ENCODE measurements at regions not wholly inside any gene's neighbourhood (a gene's known extent, or its start where the extent isn't known, plus 50 kb on each side); places are given as distances from the start of the nearest gene placed in this dataset.
"Not testable (repeated sequence)": the region's sequence is repeated elsewhere in the genome, so short reads cannot be mapped to it uniquely, and the experiment has no call there.

DNA sequence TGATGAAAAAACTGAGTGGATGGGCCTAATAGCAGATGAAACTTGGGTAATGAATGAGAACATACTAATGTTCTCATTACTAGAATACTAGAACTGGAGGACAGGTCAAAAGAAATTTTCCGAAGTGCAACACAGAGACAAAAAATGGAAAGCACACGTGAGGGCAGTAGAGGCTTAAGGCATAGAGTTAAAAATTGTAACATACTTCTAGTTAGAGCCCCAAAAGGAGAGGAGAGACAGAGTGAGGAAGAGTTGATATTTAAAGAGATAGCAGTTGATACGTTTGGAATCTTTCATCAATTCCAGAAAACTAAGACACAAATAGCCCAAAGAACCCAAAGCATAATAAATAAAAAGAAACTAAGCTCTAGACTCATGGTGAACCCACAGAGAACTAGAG, 327.9 kb downstream of the SQOR start:
- DNase-seq: no peak

DNA sequence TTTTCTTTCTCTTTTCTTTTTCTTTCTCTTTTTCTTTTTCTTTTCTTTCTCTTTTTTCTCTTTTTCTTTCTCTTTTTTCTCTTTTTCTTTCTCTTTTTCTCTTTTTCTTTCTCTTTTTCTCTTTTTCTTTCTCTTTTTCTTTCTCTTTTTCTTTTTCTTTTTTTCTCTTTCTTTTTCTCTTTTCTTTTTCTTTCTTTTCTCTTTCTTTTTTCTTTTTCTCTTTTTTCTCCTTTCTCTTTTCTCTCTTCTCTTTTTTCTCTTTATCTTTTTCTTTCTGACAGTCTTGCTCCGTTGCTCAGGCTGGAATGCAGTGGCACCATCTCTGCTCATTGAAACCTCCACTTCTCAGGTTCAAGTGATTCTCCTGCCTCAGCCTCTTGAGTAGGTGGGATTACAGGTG, 335.7 kb downstream of the SQOR start:
- DNase-seq: no peak

DNA sequence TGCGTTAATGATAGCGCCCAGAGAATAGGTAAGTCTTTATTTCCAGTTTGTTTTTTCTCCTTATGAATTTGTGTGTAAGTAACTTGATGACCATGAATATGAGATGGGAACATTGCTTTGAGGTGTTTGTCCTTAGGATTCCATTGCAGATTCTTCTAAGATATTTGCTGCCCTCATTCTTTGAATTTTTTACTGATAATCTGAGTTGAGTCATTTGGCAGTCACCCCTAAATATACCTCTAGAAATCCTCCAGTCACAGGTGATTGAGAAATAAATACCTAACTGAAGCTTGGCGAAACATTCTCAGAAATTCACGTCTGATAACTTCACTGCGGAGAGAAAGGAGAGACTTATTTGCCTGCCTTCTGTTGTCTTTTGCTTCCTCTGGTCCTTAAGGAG, 345.5 kb downstream of the SQOR start:
- no peak for DNase-seq

DNA sequence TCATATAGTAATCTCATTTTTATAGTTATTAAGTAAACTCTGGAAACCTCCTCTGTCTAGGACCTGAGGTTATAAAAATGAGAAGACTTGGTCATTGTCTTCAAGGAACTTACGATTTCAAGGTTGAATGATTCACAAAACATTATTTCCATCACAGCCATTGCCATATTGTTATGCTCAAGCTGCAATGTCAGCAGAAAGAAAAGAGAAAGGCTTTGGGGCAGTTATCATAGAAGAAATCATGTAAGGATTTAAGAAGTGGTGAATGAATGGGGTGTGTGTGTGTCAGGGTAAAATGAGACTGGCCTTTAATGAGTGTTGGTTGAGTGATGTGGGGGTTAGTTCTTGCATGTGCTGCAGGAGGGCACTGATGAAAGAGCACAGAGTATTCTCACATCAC, 346.8 kb downstream of the SQOR start:
- DNase-seq: no peak

DNA sequence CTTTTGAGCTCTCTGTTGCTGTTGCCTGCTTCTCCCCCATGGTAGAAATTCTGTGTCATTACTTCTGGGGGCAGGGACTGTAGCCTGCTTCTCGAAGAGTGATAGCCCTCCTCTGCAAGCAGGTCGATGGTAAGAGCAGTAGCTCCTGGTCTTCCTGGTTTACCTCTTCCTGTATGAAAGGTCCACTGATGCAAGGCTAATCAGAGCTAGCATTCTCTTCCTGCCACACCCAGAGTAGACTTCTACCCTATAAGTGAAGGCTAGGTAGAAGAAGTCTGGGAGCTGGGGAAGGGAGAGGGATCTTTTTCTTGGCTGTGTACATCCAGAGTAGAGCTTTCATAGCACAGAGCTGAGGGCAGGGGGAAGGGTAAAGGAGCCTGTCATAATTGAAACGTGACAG, 357.0 kb downstream of the SQOR start:
- DNase-seq: no peak

DNA sequence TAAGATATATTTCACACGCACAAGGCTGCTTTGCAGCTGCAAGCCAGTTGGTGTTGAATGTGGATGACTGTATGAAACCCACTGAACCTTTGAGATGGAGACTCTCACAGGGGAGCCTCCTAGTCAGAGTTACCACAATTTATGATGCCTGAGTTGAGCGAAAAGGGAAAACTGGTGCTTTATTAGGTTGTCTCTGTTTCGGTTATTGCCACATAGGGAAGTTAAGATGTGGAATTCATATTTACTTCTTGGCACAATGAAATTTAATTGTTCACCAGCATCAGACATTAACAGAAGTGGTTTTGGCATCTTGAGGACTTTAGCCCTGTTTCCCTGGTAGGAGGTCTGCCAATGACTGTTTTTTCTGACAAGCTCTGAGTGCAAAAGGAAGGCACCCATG, 358.2 kb downstream of the SQOR start:
- no peak for DNase-seq

DNA sequence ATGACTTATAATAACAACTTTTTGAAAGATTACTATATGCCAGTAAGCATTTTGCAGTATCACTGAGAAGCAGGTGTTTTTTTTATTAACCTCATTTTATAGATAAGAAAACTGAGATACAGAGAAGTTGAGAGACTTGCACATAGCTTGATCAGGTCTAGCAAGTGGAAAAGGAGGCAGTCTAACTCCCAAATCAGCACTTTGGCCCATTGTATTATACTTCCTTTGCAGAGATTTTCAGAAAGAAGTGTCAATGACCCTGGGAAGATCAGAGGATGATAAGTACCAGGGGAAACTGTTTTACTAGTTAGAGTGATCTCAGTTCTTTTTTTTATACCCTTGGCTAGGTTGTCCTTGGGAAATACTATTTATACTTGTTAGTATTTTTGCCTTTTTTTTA, 358.7 kb downstream of the SQOR start:
- DNase-seq: no peak

DNA sequence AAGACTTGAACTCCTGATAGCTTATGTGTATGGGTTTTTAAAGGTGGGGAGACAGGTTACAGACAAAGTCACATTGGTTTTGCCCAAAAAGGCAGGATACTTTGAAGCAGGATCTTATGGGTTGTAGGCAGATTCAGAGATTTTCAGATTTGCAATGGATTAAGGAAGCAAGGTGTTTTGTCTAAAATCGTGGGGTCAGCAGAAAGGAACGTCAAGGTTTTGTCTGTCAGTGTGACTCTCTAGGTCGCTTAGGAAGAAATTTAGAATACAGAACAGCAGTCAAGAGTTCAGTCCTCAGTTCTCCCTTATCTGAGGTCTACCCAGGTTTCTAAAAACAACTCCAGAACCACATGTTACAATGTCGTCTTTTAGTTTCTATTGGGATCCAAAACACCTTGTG, 361.0 kb downstream of the SQOR start:
- DNase-seq: no peak

DNA sequence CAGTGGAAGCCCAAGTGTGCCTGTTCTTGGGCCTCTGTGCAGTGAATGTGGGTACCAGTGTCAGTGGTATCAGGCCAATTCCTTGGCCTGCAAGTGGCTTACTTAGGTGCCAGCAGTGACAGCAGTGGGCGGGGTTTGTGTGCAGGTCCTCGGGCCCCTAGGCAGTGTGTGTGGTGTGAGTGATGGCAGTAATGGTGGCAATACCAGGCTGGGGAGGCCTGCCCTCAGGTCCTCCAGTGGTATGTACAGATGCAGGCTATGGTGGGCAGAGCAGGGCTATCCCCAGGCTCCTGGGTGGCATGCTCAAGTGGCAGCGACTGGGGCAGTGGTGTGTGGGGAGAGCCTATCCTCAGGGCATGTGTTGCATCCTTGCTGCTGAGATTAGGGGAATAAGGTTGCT, 379.7 kb downstream of the SQOR start:
- DNase-seq: no peak

DNA sequence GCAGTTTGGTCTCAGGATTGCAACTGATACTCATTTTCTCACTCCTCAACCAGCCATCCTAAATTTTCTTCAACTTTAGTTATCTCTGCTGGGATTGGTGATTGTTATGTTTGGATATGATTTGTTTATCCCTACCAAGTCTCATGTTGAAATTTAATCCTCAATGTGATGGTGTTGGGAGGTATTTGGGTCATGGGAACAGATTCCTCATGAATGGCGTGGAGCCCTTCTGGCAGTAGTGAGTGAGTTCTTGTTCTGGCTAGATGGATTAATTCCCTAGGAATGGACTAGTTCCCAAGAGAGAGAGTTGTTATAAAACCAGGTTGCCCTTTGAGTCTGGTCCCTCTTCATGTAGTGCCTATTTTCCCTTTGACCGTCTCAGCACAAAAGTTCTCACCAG, 399.9 kb downstream of the SQOR start:
- no peak for DNase-seq

DNA sequence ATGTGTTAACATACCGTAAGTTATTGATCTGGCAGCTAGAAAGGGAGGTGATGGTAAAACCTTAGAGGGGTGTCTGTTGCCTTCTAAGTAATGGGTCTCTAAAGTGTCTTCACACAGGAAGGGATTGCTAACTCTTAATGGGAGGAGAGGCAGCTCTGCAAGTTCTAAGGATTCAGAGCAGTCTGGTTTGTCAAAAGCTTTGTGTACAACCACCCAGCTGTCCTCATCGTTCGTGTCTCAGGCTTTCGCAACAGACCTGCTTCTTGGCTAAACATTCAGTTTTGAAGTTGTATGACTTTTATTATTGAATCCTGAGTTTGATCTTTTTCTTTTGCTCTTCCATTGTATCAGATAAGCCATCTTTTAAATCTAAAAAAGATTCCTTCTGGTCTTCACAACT, 404.9 kb downstream of the SQOR start:
- DNase-seq: no peak

DNA sequence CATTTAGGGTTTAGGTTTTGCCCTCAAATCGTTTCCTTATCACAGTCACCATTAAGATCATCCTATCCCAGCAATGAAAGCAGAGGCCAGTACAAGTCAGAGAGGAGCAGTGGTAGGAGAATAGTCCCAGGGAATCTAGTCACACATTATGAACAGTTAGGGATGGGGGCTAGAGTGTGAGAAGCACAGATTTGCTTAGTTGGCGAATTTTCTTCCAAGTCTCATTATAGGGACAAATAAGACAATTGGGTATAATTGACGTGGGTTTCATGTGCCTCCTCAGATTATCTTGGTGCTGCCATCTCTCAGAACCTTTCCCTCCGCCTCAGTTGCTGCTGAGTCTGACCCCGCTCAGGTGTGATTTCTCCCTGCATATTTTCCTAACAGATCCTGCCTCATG, 407.1 kb downstream of the SQOR start:
- no peak for DNase-seq

DNA sequence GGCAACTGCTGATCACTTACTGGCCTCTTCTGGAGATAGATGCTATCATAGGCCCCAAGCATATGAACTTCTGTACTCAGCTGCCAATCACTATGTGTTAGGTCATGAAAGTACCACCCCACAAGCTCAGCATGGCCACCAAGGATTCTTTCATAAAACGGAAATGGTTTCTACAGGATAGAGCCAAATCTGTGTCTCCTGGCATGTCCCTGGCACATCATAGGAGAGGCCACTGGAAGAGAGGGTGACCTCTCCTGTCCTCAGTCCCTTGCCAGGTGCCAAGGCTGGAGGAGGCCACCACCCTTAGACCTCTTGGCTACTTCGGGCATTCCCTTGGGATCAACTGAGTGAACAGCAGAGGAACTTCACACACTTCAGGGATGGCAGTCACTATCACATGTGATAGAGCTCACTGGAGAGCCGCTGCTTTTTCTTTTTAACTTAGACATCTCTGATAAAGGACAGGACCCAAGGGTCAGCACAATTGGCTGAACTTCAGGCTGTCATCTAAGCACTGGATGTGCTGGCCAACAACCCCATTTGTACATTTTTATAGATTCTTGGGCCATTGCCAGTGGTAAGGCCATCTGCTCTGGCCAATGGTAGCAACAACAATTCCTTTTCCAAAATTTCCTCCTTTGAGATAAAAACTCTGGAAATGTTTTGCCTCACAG, 425.2 kb downstream of the SQOR start:
- DNase-seq: no peak

DNA sequence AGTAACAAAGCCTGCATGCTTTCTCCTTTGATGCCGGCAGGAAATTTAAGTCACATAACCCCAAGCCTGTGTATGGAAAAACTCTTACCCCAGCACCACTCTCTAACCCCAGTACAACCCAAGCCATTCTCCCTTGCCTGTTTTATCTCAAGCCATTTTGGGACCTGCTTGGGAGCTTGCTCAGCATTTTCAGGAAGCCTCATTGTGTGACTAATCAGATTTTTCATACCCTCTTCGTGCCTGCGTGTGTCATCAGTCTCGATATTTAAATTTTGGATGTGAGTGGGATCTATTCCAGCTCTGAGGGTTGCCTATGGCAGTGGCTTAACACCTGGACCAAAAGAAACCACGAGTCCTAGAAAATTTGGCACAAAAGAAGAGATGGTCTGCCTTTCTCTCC, 426.2 kb downstream of the SQOR start:
- no peak for DNase-seq

DNA sequence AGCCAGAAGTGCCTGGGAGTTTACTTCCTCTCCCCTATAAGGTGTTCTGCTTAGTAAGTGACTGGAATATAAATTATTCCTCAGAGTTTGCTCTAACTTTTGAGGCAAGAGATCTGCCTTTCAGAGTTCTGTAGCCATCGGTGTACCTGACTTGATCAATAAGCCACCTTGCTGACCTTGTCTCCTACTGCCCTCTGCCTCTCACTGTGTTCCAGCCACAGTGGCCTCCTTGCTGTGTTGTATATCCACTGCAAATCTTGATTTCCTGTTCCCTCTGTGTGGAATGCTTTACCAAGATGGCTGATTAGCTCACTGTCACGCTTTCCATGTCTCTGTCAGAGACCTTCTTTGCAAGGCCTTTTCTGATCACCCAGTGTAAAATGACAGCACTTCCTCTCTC, 442.4 kb downstream of the SQOR start:
- no peak for DNase-seq

DNA sequence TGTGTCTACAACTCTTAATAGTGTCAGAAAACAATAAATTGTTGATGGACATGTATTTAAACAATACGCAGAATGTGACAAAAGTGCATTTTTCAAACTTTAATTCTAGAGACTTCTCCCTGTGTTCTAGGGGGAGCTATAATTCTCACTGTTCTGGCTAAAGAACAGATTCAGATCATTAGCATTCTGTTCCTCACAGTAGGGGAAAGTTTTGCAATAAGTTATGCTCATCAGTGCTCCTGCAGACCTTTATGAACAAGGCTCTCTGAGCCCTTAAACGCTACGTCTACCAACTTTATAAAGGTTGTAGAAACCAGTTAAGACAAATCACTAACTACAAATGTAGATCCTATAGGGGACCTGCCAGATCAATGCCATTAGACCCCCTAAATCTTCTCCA, 444.2 kb downstream of the SQOR start:
- DNase-seq: no peak

DNA sequence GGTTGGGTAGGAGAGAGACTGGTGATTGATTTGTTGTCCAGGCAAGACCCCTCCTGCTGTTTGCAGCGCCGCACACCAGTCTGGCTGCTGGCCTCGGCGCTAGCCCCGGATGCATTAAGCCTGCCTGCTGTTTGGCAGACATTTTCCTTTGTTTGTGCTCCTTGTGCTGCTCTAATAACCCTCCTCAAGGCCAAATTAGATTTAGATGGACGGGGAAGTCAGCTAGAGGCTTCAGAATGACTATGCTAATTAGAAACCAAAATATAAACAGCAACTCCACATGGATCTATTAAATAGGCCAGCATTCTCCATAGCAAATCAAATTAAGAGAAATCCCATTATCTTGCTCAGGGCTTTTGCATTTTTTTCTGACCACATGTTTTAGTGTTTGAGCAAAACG, 445.2 kb downstream of the SQOR start:
- peak; percentile 87 to 97 for DNase-seq

DNA sequence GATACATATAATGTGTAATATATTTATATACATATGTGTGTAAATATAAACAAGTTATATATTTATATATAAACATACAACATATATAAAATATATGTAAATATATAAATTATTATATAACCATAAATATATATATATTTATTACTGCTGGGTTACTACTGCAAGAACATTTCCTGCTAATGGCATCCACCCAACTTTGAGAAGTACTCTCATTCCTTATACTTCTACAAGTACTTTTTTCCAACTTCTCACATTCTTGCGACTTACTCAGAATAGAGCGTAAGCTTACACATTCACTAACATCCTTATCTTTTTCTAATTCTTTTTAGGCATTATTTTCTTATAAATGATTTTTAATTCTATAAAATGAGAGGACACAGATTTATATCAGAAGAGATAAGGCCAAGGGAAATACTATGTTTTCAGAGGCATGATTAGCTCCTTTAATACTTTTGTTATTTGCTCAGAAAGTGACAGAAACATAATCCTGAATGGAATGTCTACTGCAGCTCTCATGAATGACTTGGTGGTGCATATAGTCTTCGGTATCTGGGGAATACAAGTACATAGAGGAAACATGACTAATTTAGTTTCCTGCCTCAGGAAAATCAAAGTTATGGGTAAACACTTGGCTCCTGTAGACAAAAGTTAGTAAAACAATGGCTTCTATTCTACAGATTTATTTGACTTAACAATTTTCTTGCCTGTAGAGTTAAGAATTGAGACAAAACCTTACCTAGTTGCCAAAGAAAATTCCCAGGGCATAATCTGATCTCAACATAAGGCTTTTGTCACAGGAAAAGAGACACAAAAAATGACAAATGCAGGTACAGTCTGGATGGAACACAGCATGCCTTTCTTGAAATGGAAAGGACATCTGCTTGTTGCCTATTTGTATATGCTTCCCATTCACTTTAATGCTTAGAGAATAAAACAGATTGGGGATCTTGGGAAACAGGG, 453.9 kb downstream of the SQOR start:
- no peak for DNase-seq

DNA sequence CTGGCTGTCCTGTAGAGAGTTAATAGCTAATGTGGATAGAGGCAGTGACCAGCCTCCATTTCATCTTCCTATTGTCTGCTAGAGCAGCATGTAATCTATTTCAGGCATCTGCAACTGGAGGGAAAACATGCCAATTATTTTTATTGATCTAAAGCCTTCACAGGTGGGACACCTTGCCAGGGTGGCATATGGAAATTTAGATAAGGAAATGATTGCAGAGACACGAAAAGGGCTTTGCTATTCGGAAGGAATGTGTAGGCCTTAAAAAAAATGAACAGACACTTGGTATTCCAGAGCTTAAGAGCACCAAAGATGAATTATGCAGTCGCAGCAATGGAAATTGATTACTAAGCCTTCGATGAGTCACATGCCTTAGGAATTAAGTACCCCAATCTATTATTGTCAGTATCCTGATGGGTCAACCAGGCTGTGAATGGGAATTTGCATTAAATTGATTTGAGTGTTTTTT, 454.7 kb downstream of the SQOR start:
- no peak for DNase-seq

DNA sequence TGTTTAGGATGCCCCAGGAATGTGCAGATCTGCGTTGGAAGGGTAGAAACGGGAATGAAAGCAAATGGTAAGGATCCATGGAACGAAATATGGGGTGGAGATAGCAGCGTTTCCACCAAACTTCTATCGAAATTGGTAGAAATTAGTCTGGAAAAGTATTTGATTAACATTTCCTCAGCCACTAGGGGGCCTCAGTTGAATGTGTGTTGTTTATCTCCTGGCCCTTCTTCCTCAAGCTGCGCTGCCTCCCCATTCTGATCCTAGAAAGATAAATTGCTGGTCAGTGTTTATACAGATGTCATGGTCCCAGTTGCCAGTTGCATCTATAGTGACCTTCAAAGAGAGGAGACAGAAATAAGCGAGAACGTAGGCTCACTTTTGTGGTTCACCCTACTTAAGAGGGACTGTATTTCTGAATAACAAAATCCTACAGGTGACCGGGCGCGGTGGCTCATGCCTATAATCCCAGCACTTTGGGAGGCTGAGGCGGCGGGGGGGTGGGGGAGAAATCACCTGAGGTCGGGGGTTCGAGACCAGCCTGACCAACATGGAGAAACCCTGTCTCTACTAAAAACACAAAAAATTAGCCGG, 457.1 kb downstream of the SQOR start:
- peak; percentile 71 to 72 for DNase-seq

DNA sequence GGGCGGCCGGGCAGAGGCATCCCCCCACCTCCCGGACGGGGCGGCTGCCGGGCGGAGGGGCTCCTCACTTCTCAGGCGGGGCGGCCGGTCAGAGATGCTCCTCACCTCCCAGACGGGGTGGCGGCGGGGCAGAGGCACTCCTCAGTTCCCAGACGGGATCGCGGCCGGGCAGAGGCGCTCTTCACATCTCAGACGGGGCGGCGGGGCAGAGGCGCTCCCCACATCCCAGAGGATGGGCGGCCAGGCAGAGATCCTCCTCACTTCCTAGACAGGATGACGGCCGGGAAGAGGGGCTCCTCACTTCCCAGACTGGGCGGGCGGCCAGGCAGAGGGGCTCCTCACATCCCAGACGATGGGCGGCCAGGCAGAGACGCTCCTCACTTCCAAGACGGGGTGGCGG, 463.2 kb downstream of the SQOR start:
- DNase-seq: not testable (repeated sequence)

DNA sequence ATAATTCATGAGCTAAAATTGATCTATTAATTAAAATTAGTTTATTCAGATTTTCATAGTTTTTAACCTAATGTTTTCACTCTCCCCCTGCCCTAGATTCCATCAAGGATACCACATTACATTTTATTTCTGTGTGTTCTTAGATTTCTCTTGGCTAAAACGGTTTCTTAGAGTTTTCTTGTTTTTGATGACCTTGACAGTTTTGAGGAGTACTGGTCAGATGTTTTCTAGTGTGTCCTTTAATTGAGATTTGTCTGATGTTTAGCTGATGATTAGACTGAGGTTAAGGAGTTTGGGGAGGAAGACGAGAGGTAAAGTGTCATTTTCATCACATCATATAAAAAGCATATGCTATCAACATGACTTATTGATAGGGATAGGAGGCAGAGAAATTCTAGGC, 475.9 kb downstream of the SQOR start:
- DNase-seq: no peak

DNA sequence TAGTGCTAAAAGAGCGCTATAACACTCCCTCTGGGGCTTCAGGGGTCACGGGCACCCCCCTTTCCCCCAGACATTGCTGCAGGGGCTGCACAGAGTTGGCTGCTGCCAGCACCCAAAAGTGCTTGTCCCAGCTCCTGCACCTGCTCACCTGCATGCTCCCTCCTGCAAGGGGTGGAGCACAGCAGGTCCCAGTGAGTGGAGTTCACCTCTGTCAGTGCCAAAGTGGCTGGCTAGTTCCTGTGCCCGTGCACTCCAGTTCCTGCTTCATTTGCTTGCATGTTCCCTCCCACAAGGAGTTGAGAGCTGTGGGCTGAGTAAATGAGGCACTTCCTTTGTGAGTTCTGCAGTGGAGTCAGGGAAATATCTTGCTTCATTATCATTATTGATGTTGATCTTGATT, 476.9 kb downstream of the SQOR start:
- DNase-seq: no peak

DNA sequence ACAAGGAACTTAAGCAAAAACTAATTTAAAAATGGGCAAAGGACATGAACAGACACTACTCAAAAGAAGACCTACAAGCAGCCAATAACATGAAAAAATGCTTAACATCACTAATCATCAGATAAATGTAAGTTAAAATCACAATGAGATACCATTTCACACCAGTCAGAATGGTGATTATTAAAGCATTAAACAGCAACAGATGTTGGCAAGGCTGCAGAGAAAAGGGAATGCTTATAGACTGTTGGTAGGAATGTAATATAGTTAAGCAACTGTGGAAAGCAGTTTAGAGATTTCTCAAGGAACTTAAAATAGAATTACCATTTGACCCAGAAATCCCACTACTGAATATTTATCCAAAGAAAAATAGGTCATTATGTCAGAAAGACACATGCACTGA, 482.2 kb downstream of the SQOR start:
- no peak for DNase-seq
